ENCODE measurements at regions not wholly inside any gene's neighbourhood (a gene's known extent, or its start where the extent isn't known, plus 50 kb on each side); places are given as distances from the start of the nearest gene placed in this dataset.

DNA sequence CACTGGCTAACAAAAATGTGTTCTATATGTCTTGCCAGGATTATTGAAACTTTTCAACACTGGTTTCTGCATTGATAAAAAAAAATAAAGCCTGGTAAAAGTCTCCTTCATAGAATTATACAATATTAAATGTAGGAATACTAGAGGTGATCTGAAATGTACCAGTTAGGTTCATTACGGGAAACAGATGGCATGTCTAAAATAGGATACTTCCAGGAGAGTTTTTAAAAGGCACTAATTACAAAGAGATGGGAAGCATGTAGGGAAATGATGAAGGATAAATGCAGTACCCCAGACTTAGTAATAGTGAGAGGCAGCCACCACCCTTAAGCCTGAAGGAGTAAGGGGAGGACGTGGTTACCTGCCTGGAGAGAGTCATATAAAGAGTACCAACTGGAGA lies 107.0 kb upstream of the NPSR1 start:
- Histone ChIP-seq H3K27ac (no peak overlapping the region), H3K4me3 (ENCODE audit: low read depth, low read length) (no peak overlapping the region), H3K36me3 (replicated peaks) (no peaks in the 10 kb centered on the region), H3K27me3 (replicated peaks) (no peaks in the 10 kb centered on the region)
- in situ Hi-C loops (cut with HindIII; ENCODE audit: low pct_ligation_motif_present, low sequenced_read_pairs), result no loop called here
- no peak for DNase-seq
- TF ChIP-seq, protein P1, sequence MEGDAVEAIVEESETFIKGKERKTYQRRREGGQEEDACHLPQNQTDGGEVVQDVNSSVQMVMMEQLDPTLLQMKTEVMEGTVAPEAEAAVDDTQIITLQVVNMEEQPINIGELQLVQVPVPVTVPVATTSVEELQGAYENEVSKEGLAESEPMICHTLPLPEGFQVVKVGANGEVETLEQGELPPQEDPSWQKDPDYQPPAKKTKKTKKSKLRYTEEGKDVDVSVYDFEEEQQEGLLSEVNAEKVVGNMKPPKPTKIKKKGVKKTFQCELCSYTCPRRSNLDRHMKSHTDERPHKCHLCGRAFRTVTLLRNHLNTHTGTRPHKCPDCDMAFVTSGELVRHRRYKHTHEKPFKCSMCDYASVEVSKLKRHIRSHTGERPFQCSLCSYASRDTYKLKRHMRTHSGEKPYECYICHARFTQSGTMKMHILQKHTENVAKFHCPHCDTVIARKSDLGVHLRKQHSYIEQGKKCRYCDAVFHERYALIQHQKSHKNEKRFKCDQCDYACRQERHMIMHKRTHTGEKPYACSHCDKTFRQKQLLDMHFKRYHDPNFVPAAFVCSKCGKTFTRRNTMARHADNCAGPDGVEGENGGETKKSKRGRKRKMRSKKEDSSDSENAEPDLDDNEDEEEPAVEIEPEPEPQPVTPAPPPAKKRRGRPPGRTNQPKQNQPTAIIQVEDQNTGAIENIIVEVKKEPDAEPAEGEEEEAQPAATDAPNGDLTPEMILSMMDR (IDR thresholded peaks at IDR 0.05; ENCODE audit: low read depth, low read length, missing control alignments), result no peak

DNA sequence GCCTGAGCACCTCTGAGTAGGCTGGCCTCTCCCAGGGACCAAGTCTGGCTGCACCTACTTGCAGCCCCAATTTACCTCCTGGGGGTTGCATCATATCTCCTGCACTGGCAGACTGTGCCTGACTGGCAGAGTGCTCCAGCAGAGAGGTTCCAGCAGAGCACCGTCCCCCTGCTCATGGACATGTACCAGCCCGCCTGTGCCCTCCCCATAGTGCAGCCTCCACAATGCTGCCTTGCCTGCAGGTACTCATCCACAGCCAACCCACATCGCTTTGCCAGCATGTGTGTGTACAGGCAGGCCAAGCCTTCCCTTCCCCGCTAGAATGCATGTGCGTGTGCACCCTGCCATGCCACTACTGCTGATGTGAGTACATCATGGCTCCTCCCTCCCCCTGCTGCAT lies 105.5 kb upstream of the NPSR1 start:
- Histone ChIP-seq H3K27ac (no peak overlapping the region), H3K36me3 (replicated peaks) (no peaks in the 10 kb centered on the region), H3K4me3 (ENCODE audit: low read depth, low read length) (no peak overlapping the region), H3K27me3 (replicated peaks) (no peaks in the 10 kb centered on the region)
- in situ Hi-C loops (cut with HindIII; ENCODE audit: low pct_ligation_motif_present, low sequenced_read_pairs), result no loop called here
- TF ChIP-seq, protein P1 (IDR thresholded peaks at IDR 0.05; ENCODE audit: low read depth, low read length, missing control alignments), result no peak
- DNase-seq, result no peak

DNA sequence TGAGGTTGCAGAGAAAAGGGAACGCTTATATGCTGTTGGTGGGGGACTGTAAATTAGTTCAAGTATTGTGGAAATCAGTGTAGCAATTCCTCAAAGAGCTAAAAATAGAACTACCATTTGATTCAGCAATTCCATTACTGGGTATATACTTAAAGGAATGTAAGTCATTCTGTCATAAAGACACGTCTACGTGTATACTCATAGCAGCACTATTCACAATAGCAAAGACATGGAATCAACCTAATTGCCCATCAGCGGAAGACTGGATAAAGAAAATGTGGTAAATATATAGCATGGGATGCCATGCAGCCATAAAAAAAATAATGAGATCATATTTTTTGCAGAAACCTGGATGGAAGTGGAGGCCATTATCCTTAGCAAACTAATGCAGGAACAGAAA lies 100.0 kb upstream of the NPSR1 start:
- in situ Hi-C loops (cut with HindIII; ENCODE audit: low pct_ligation_motif_present, low sequenced_read_pairs), result no loop called here
- no peak overlapping the region for H3K4me3 ChIP-seq (ENCODE audit: low read depth, low read length)
- H3K27me3 ChIP-seq (replicated peaks), result no peaks in the 10 kb centered on the region
- H3K27ac ChIP-seq, result no peak overlapping the region
- DNase-seq, result no peak
- TF ChIP-seq, protein P1 (IDR thresholded peaks at IDR 0.05; ENCODE audit: low read depth, low read length, missing control alignments), result no peak
- H3K36me3 ChIP-seq (replicated peaks), result no peaks in the 10 kb centered on the region

DNA sequence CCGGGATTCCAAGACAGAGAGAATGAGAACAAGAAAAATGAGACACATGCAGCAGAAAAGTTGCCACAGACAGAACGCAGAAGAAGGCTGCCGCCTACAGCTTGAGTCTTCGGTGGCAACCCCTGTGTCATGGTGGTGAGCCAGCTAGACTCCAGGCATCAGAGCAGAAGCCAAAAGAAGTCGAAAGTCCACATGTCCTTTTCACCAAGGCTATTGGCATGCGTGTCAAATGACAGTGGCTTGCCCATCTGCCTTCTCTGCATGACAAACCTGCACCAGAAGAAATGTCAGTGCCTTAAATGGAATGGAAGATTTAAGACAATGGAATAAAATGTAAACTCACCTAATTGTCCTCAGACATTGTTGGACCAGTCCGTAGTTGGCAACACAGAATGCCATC lies 93.9 kb upstream of the NPSR1 start:
- DNase-seq, result no peak
- in situ Hi-C loops (cut with HindIII; ENCODE audit: low pct_ligation_motif_present, low sequenced_read_pairs), result no loop called here
- Histone ChIP-seq H3K36me3 (replicated peaks) (no peaks in the 10 kb centered on the region), H3K27ac (no peak overlapping the region), H3K4me3 (ENCODE audit: low read depth, low read length) (no peak overlapping the region), H3K27me3 (replicated peaks) (no peaks in the 10 kb centered on the region)
- TF ChIP-seq, protein P1 (IDR thresholded peaks at IDR 0.05; ENCODE audit: low read depth, low read length, missing control alignments), result no peak

DNA sequence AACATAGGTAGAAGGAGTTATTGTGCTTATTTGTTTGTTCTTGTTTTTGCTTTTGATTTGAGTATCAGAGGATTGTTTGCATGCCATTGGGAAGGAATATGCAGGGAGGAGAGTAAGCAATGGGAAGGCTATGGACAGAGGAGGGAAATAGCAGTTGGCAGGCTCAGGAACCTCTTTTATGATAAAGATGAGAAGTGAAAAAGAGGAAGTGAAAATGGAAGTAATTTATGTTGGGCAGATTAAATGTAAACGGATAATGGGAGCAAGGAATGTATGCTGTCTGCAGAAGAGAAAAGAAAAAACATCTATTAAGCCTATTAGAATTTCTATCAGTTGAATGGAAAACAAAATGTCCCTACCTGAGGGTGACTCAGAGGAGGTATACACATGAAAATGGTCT lies 90.1 kb upstream of the NPSR1 start:
- Histone ChIP-seq H3K4me3 (ENCODE audit: low read depth, low read length) (no peak overlapping the region), H3K36me3 (replicated peaks) (no peaks in the 10 kb centered on the region), H3K27ac (no peak overlapping the region), H3K27me3 (replicated peaks) (no peaks in the 10 kb centered on the region)
- in situ Hi-C loops (cut with HindIII; ENCODE audit: low pct_ligation_motif_present, low sequenced_read_pairs), result no loop called here
- DNase-seq, result no peak
- TF ChIP-seq, protein P1 (IDR thresholded peaks at IDR 0.05; ENCODE audit: low read depth, low read length, missing control alignments), result no peak

DNA sequence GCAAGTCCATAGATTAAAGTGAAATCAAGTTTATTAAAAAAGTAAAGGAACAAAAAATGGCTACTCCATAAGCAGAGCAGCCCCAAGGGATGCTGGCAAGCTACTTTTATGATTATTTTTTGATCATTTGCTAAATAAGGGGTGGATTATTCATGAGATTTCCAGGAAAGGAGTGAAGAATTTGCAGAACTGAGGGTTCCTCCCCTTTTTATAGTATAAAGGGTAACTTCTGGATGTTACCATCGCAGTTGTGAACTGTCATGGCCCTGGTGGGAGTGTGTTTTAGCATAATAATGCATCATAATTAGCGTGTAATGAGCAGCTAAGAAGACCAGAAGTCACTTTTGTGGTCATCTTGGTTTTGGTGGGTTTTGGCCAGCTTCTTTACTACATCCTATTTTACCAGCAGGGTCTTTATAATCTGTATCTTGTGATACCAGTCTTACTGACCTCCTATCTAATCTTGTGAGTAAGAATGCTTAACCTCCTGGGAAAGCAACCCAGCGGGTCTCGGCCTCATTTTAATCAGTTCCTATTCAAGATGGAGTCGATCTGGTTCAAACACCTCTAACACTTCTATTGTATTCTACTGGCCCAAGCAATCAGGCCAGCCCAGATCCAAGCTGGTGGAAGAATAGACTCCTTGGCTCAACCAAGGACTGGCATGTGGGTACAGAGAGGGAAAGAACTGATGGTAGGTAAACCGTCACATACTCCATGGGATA lies 87.9 kb upstream of the NPSR1 start:
- H3K27me3 ChIP-seq (replicated peaks), result no peaks in the 10 kb centered on the region
- TF ChIP-seq, protein P1 (IDR thresholded peaks at IDR 0.05; ENCODE audit: low read depth, low read length, missing control alignments), result no peak
- no peak overlapping the region for H3K4me3 ChIP-seq (ENCODE audit: low read depth, low read length)
- no peak for DNase-seq
- in situ Hi-C loops (cut with HindIII; ENCODE audit: low pct_ligation_motif_present, low sequenced_read_pairs), result no loop called here
- H3K36me3 ChIP-seq (replicated peaks), result no peaks in the 10 kb centered on the region
- H3K27ac ChIP-seq, result no peak overlapping the region
